ENCODE measurements at regions not wholly inside any gene's neighbourhood (a gene's known extent, or its start where the extent isn't known, plus 50 kb on each side); places are given as distances from the start of the nearest gene placed in this dataset.
"Not testable (repeated sequence)": the region's sequence is repeated elsewhere in the genome, so short reads cannot be mapped to it uniquely, and the experiment has no call there.

GRCh38 chr2:48229063-48229462 lies 85.4 kb upstream of the FOXN2 start:
- H3K4me1 ChIP-seq (ENCODE audit: control insufficient read depth, insufficient read depth, low read length): no peaks in the 10 kb centered on the region
- WGBS (ENCODE audit: insufficient coverage, low lambda C conversion rate): no CpG with 5 or more reads among the region's 5 CpGs
- no peak overlapping the region for H3K27ac ChIP-seq (ENCODE audit: low read length)
- H3K4me3 ChIP-seq (ENCODE audit: low read length): no peak overlapping the region
- no peaks in the 10 kb centered on the region for H3K36me3 ChIP-seq (ENCODE audit: control insufficient read depth, insufficient read depth, low read length)
- H3K27me3 ChIP-seq (ENCODE audit: control insufficient read depth, insufficient read depth, low read length): no peaks in the 10 kb centered on the region
- no peaks in the 10 kb centered on the region for H3K9me3 ChIP-seq (ENCODE audit: control insufficient read depth, low read depth, low read length)
- DNase-seq: no peak

- no peaks in the 10 kb centered on the region for H3K27me3 ChIP-seq (ENCODE audit: control insufficient read depth, insufficient read depth, low read length)
- H3K9me3 ChIP-seq (ENCODE audit: control insufficient read depth, low read depth, low read length): no peaks in the 10 kb centered on the region
- no peaks in the 10 kb centered on the region for H3K36me3 ChIP-seq (ENCODE audit: control insufficient read depth, insufficient read depth, low read length)
- no peaks in the 10 kb centered on the region for H3K4me1 ChIP-seq (ENCODE audit: control insufficient read depth, insufficient read depth, low read length)
- no CpG with 5 or more reads among the region's 3 CpGs for WGBS (ENCODE audit: insufficient coverage, low lambda C conversion rate)
- no peak for DNase-seq
- no peak overlapping the region for H3K27ac ChIP-seq (ENCODE audit: low read length)
- H3K4me3 ChIP-seq (ENCODE audit: low read length): no peak overlapping the region
Observed at GRCh38 chr2:48230834-48231233, 83.6 kb upstream of the FOXN2 start.

- no peak for DNase-seq
- H3K36me3 ChIP-seq (ENCODE audit: control insufficient read depth, insufficient read depth, low read length): no peaks in the 10 kb centered on the region
- H3K4me1 ChIP-seq (ENCODE audit: control insufficient read depth, insufficient read depth, low read length): no peaks in the 10 kb centered on the region
- no peaks in the 10 kb centered on the region for H3K27me3 ChIP-seq (ENCODE audit: control insufficient read depth, insufficient read depth, low read length)
- no peak overlapping the region for H3K27ac ChIP-seq (ENCODE audit: low read length)
- no peaks in the 10 kb centered on the region for H3K9me3 ChIP-seq (ENCODE audit: control insufficient read depth, low read depth, low read length)
- 0% methylated on average over 1 of the region's 6 CpGs for WGBS (ENCODE audit: insufficient coverage, low lambda C conversion rate)
- H3K4me3 ChIP-seq (ENCODE audit: low read length): no peak overlapping the region
Observed at GRCh38 chr2:48232351-48232750, 82.1 kb upstream of the FOXN2 start.

GRCh38 chr2:48233005-48233404 lies 81.5 kb upstream of the FOXN2 start:
- no CpG with 5 or more reads among the region's 1 CpG for WGBS (ENCODE audit: insufficient coverage, low lambda C conversion rate)
- Histone ChIP-seq H3K4me1 (ENCODE audit: control insufficient read depth, insufficient read depth, low read length) (no peaks in the 10 kb centered on the region), H3K27me3 (ENCODE audit: control insufficient read depth, insufficient read depth, low read length) (no peaks in the 10 kb centered on the region), H3K36me3 (ENCODE audit: control insufficient read depth, insufficient read depth, low read length) (no peaks in the 10 kb centered on the region), H3K9me3 (ENCODE audit: control insufficient read depth, low read depth, low read length) (no peaks in the 10 kb centered on the region), H3K27ac (ENCODE audit: low read length) (no peak overlapping the region), H3K4me3 (ENCODE audit: low read length) (no peak overlapping the region)
- DNase-seq: no peak

GRCh38 chr2:48233824-48234223 lies 80.7 kb upstream of the FOXN2 start:
- no CpG with 5 or more reads among the region's 5 CpGs for WGBS (ENCODE audit: insufficient coverage, low lambda C conversion rate)
- H3K4me3 ChIP-seq (ENCODE audit: low read length); H3K9me3 ChIP-seq (ENCODE audit: control insufficient read depth, low read depth, low read length); DNase-seq; H3K27me3 ChIP-seq (ENCODE audit: control insufficient read depth, insufficient read depth, low read length); H3K4me1 ChIP-seq (ENCODE audit: control insufficient read depth, insufficient read depth, low read length); H3K27ac ChIP-seq (ENCODE audit: low read length); H3K36me3 ChIP-seq (ENCODE audit: control insufficient read depth, insufficient read depth, low read length): not testable (repeated sequence)

- Histone ChIP-seq H3K4me3 (ENCODE audit: low read length) (no peak overlapping the region), H3K4me1 (ENCODE audit: control insufficient read depth, insufficient read depth, low read length) (no peaks in the 10 kb centered on the region), H3K27ac (ENCODE audit: low read length) (no peak overlapping the region), H3K27me3 (ENCODE audit: control insufficient read depth, insufficient read depth, low read length) (no peaks in the 10 kb centered on the region), H3K36me3 (ENCODE audit: control insufficient read depth, insufficient read depth, low read length) (no peaks in the 10 kb centered on the region), H3K9me3 (ENCODE audit: control insufficient read depth, low read depth, low read length) (no peaks in the 10 kb centered on the region)
- no peak for DNase-seq
- WGBS (ENCODE audit: insufficient coverage, low lambda C conversion rate): 100% methylated on average over 1 of the region's 5 CpGs
Observed at GRCh38 chr2:48235076-48235475, 79.4 kb upstream of the FOXN2 start.

- no peaks in the 10 kb centered on the region for H3K36me3 ChIP-seq (ENCODE audit: control insufficient read depth, insufficient read depth, low read length)
- DNase-seq: no peak
- no peaks in the 10 kb centered on the region for H3K9me3 ChIP-seq (ENCODE audit: control insufficient read depth, low read depth, low read length)
- no peak overlapping the region for H3K4me3 ChIP-seq (ENCODE audit: low read length)
- H3K27me3 ChIP-seq (ENCODE audit: control insufficient read depth, insufficient read depth, low read length): no peaks in the 10 kb centered on the region
- H3K4me1 ChIP-seq (ENCODE audit: control insufficient read depth, insufficient read depth, low read length): no peaks in the 10 kb centered on the region
- H3K27ac ChIP-seq (ENCODE audit: low read length): no peak overlapping the region
- no CpG with 5 or more reads among the region's 4 CpGs for WGBS (ENCODE audit: insufficient coverage, low lambda C conversion rate)
Observed at GRCh38 chr2:48238381-48238780, 76.1 kb upstream of the FOXN2 start.

GRCh38 chr2:48240912-48241311 lies 73.6 kb upstream of the FOXN2 start:
- Histone ChIP-seq H3K27ac (ENCODE audit: low read length) (no peak overlapping the region), H3K36me3 (ENCODE audit: control insufficient read depth, insufficient read depth, low read length) (no peaks in the 10 kb centered on the region), H3K27me3 (ENCODE audit: control insufficient read depth, insufficient read depth, low read length) (no peaks in the 10 kb centered on the region), H3K4me1 (ENCODE audit: control insufficient read depth, insufficient read depth, low read length) (no peaks in the 10 kb centered on the region), H3K4me3 (ENCODE audit: low read length) (no peak overlapping the region), H3K9me3 (ENCODE audit: control insufficient read depth, low read depth, low read length) (no peaks in the 10 kb centered on the region)
- no CpG with 5 or more reads among the region's 9 CpGs for WGBS (ENCODE audit: insufficient coverage, low lambda C conversion rate)
- DNase-seq: no peak

- no peak overlapping the region for H3K27ac ChIP-seq (ENCODE audit: low read length)
- H3K4me3 ChIP-seq (ENCODE audit: low read length): no peak overlapping the region
- no CpG with 5 or more reads among the region's 5 CpGs for WGBS (ENCODE audit: insufficient coverage, low lambda C conversion rate)
- H3K27me3 ChIP-seq (ENCODE audit: control insufficient read depth, insufficient read depth, low read length): no peaks in the 10 kb centered on the region
- no peaks in the 10 kb centered on the region for H3K9me3 ChIP-seq (ENCODE audit: control insufficient read depth, low read depth, low read length)
- no peaks in the 10 kb centered on the region for H3K36me3 ChIP-seq (ENCODE audit: control insufficient read depth, insufficient read depth, low read length)
- no peak for DNase-seq
- H3K4me1 ChIP-seq (ENCODE audit: control insufficient read depth, insufficient read depth, low read length): peaks cover 7% of the 10 kb centered on the region
Observed at GRCh38 chr2:48247206-48247605, 67.3 kb upstream of the FOXN2 start.

- peak; percentile 35 to 52 for DNase-seq
- H3K27me3 ChIP-seq (ENCODE audit: control insufficient read depth, insufficient read depth, low read length): no peaks in the 10 kb centered on the region
- peak overlapping the region; percentile 2 for H3K27ac ChIP-seq (ENCODE audit: low read length)
- 100% methylated on average over 1 of the region's 3 CpGs for WGBS (ENCODE audit: insufficient coverage, low lambda C conversion rate)
- H3K9me3 ChIP-seq (ENCODE audit: control insufficient read depth, low read depth, low read length): no peaks in the 10 kb centered on the region
- H3K36me3 ChIP-seq (ENCODE audit: control insufficient read depth, insufficient read depth, low read length): no peaks in the 10 kb centered on the region
- peaks cover 7% of the 10 kb centered on the region for H3K4me1 ChIP-seq (ENCODE audit: control insufficient read depth, insufficient read depth, low read length)
- no peak overlapping the region for H3K4me3 ChIP-seq (ENCODE audit: low read length)
Observed at GRCh38 chr2:48248251-48248933, 66.1 kb upstream of the FOXN2 start.

- H3K36me3 ChIP-seq (ENCODE audit: control insufficient read depth, insufficient read depth, low read length): no peaks in the 10 kb centered on the region
- H3K27ac ChIP-seq (ENCODE audit: low read length): peak overlapping the region; percentile 2
- no peak for DNase-seq
- no CpG with 5 or more reads among the region's 2 CpGs for WGBS (ENCODE audit: insufficient coverage, low lambda C conversion rate)
- H3K9me3 ChIP-seq (ENCODE audit: control insufficient read depth, low read depth, low read length): no peaks in the 10 kb centered on the region
- no peak overlapping the region for H3K4me3 ChIP-seq (ENCODE audit: low read length)
- peaks cover 7% of the 10 kb centered on the region for H3K4me1 ChIP-seq (ENCODE audit: control insufficient read depth, insufficient read depth, low read length)
- H3K27me3 ChIP-seq (ENCODE audit: control insufficient read depth, insufficient read depth, low read length): no peaks in the 10 kb centered on the region
Observed at GRCh38 chr2:48249025-48249424, 65.5 kb upstream of the FOXN2 start.
